Activated CD4-positive, CD25-positive, alpha-beta regulatory T cell treated with anti-CD3 and anti-CD28 coated beads, Interleukin-2, amount 50 U/mL, for 72 hours (primary cell): ENCODE measurements at regions not wholly inside any gene's neighbourhood (a gene's known extent, or its start where the extent isn't known, plus 50 kb on each side); places are given as distances from the start of the nearest gene placed in this dataset.
"Not testable (repeated sequence)": the region's sequence is repeated elsewhere in the genome, so short reads cannot be mapped to it uniquely, and the experiment has no call there.

ENCODE experiments used
- DNase-seq: peaks from one replicate; pipeline ENCODE4 v3.0.0; 2021

GRCh38 chr6:167737205-167737830, 89.4 kb upstream of the AFDN start:
- no peak for DNase-seq

GRCh38 chr6:167738386-167738785, 88.3 kb upstream of the AFDN start:
- DNase-seq, result no peak

- no peak for DNase-seq
Observed at GRCh38 chr6:167739721-167740475, 86.8 kb upstream of the AFDN start.

GRCh38 chr6:167742719-167743303, 83.9 kb upstream of the AFDN start:
- no peak for DNase-seq

GRCh38 chr6:167744681-167745669, 81.7 kb upstream of the AFDN start:
- no peak for DNase-seq

GRCh38 chr6:167745670-167746389, 80.9 kb upstream of the AFDN start:
- no peak for DNase-seq

GRCh38 chr6:167746390-167746907, 80.3 kb upstream of the AFDN start:
- DNase-seq, result no peak

- DNase-seq, result no peak
Observed at GRCh38 chr6:167746975-167747374, 79.7 kb upstream of the AFDN start.

GRCh38 chr6:167747645-167748044, 79.1 kb upstream of the AFDN start:
- DNase-seq, result no peak

GRCh38 chr6:167748046-167748445, 78.7 kb upstream of the AFDN start:
- no peak for DNase-seq

GRCh38 chr6:167748458-167749379, 78.0 kb upstream of the AFDN start:
- no peak for DNase-seq

GRCh38 chr6:167750956-167751358, 75.8 kb upstream of the AFDN start:
- no peak for DNase-seq

- DNase-seq, result no peak
Observed at GRCh38 chr6:167751579-167752115, 75.1 kb upstream of the AFDN start.

GRCh38 chr6:167753281-167753680, 73.4 kb upstream of the AFDN start:
- not testable (repeated sequence) for DNase-seq

- no peak for DNase-seq
Observed at GRCh38 chr6:167754691-167755090, 72.0 kb upstream of the AFDN start.

GRCh38 chr6:167755461-167755860, 71.2 kb upstream of the AFDN start:
- DNase-seq, result no peak

GRCh38 chr6:167756597-167756996, 70.1 kb upstream of the AFDN start:
- no peak for DNase-seq

GRCh38 chr6:167757249-167757648, 69.5 kb upstream of the AFDN start:
- no peak for DNase-seq

- DNase-seq, result no peak
Observed at GRCh38 chr6:167757821-167758220, 68.9 kb upstream of the AFDN start.

- no peak for DNase-seq
Observed at GRCh38 chr6:167758309-167759023, 68.2 kb upstream of the AFDN start.
